Astrocyte of the spinal cord (primary cell): ENCODE measurements at regions not wholly inside any gene's neighbourhood (a gene's known extent, or its start where the extent isn't known, plus 50 kb on each side); places are given as distances from the start of the nearest gene placed in this dataset.

ENCODE experiments used
- DNase-seq: peaks from one replicate; pipeline ENCODE4 v3.0.0; 2011; ENCODE audit warnings: low read depth, low spot score
- H3K4me3 ChIP-seq: 2 replicates; pipeline ENCODE4 v1.5.1; 2011; ENCODE audit warnings: low read depth, mild to moderate bottlenecking, low read length, moderate library complexity
- in situ Hi-C: cut with HindIII; loops from 2 replicates; pipeline ENCODE4 v1.10.0; 2017; ENCODE audit warnings: low sequenced_read_pairs
- TF ChIP-seq, protein P1 (sequence below): IDR thresholded peaks from 2 replicates; pipeline ENCODE4 v1.5.1; 2012; ENCODE audit warnings: low read depth, mild to moderate bottlenecking, low read length, inconsistent platforms

DNA sequence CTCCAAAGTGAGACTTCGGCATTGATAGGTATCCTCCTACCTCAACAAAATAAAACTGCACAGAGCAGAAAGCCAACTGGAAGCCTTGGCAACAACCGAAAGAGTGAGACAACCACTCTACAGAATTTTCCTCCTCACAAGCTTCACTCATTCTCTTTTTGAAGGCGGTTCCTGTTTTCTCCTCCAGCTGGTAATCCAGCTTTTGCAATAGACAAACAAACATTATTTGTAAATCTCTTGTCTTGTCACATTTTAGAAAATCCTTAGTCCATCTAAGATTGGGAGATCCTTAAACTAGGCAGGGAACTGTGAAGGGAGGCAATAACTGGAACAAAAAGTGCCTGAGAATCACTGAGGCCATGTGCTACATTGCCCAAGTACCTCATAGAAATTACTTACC is 332.4 kb downstream of the BCL11A start:
- no peak for DNase-seq
- TF ChIP-seq, protein P1, sequence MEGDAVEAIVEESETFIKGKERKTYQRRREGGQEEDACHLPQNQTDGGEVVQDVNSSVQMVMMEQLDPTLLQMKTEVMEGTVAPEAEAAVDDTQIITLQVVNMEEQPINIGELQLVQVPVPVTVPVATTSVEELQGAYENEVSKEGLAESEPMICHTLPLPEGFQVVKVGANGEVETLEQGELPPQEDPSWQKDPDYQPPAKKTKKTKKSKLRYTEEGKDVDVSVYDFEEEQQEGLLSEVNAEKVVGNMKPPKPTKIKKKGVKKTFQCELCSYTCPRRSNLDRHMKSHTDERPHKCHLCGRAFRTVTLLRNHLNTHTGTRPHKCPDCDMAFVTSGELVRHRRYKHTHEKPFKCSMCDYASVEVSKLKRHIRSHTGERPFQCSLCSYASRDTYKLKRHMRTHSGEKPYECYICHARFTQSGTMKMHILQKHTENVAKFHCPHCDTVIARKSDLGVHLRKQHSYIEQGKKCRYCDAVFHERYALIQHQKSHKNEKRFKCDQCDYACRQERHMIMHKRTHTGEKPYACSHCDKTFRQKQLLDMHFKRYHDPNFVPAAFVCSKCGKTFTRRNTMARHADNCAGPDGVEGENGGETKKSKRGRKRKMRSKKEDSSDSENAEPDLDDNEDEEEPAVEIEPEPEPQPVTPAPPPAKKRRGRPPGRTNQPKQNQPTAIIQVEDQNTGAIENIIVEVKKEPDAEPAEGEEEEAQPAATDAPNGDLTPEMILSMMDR: no peak
- H3K4me3 ChIP-seq: no peak overlapping the region
- in situ Hi-C loops: no loop called here

- TF ChIP-seq, protein P1: no peak
- DNase-seq: no peak
- H3K4me3 ChIP-seq: no peak overlapping the region
- in situ Hi-C loops: no loop called here
These were observed 333.9 kb downstream of the BCL11A start for GRCh38 chr2:60219536-60219935.

DNA sequence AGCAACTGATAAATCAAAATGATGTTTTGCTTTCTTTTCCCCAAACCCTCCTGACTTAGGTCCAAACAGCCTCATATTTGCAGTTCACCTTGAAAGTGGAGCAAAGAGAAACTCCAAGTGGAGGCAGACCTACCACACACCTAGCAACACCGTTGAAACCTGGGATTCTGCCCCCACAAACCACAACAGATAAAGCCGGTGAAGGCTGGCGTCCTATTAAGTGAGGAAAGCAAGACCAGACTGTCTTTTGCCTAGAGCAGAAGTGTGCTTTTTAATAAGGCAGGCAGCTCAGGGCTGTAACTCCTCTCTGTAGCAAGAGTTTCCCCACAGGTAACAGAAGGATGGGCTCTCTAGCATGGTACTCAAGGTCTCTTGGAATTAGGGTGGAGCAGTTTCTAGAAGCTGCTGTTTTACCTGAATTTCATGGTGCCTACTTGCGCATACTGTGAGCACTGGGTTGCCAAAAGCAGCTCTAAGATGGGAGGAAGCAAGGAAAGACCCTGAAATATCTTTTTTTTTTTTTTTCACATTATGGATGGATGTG is 336.9 kb downstream of the BCL11A start:
- in situ Hi-C loops: no loop called here
- H3K4me3 ChIP-seq: no peak overlapping the region
- TF ChIP-seq, protein P1: no peak
- no peak for DNase-seq

DNA sequence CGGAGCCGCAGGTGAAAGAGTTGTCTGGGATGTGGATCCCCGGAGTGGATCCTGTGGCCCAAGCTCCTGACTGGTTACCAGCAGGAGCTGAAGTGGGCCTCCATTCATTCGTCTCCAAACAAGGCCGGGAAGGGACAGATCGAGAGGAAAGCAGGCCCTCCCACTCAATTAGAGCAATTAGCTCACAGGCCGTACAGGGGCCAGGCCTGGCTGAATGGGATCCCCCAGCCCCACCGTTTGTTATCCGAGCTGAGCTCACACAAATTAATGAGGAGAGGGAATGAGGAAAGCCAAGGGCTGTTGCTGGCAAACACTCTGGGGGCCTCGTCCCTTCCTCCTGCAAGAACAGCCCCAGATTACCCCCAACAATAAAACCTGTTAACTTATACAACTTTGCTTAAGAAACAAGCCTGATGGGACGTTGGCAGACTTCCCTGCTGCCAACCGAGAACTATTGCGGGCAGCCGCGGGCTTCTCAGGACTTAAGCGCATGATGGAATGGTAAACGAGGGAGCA is 338.0 kb downstream of the BCL11A start:
- DNase-seq: no peak
- TF ChIP-seq, protein P1: no peak
- in situ Hi-C loops: no loop called here

DNA sequence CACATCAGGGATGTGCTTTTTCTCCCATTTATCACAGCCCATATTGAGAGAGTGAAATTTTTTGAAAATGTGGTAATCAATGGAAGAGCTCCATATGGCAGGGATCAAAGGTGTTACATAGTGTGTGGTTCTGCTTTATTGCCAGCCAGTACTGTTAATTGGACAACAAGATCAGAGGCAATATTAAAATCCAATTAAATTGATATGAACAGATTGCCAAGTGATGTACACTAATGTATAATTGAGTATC is 338.9 kb downstream of the BCL11A start:
- in situ Hi-C loops: no loop called here
- no peak overlapping the region for H3K4me3 ChIP-seq
- no peak for DNase-seq
- TF ChIP-seq, protein P1: no peak

More for the DNA sequence above, 338.0 kb downstream of the BCL11A start:
- no peak overlapping the region for H3K4me3 ChIP-seq

DNA sequence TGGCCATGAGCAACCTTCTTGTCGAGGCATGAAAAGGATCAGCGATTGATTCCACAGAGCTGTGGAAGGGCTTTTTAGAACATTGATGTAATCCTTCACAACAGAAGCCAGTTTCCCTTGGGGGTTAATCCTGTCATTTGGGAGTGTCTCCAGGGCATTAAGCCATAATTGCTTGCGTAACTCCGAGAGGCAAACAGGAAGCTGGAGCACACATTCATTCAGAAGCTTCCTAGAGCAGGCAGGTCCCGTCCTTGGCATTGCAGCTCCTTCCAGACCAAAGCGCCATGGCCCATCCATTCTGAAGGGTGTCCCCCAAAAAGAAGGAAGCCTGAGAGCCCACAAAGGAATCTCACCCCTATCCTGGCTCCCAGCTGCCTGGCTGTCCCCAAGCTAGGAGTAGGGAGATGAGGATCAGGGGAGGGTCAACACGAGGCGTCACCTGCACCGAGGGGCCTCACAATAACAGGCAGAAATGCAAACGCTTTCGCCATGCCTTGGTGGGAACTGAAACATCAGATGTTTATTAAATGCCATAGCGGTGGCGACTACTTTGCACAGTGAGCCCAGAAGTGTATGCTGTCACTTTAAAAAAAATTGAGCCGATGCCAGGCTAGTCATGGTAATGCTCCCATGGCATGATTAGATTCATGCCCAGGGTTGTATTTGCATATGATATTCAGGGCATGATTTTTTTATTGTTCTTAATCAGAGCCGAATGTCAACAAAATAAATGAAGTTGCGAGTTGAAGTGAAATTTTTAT is 339.4 kb downstream of the BCL11A start:
- DNase-seq: no peak
- TF ChIP-seq, protein P1: no peak
- in situ Hi-C loops: no loop called here

More for the DNA sequence above, 339.4 kb downstream of the BCL11A start:
- H3K4me3 ChIP-seq: no peak overlapping the region
